HCT116 (cell line): ENCODE measurements at regions not wholly inside any gene's neighbourhood (a gene's known extent, or its start where the extent isn't known, plus 50 kb on each side); places are given as distances from the start of the nearest gene placed in this dataset.

Experiments used
- CEBPB ChIP-seq: IDR thresholded peaks from 2 replicates; pipeline ENCODE4 v1.6.1; 2012; ENCODE audit warnings: low read depth
- EGR1 ChIP-seq: IDR thresholded peaks from 2 replicates; pipeline ENCODE4 v1.6.1; 2012; ENCODE audit warnings: low read depth
- EZH2 ChIP-seq: fragments of 200-600 bp; sonication (generic); IDR thresholded peaks from 2 replicates; pipeline ENCODE4 v1.6.1; 2017; ENCODE audit warnings: antibody characterized with exemption, mixed run types
- POLR2A ChIP-seq: IDR thresholded peaks from 2 replicates; pipeline ENCODE4 v1.7.0; 2011; ENCODE audit warnings: borderline replicate concordance; ENCODE audit not compliant: insufficient read depth, insufficient read length; ENCODE audit errors: extremely low read depth
- POLR2AphosphoS5 ChIP-seq: IDR thresholded peaks from 2 replicates; pipeline ENCODE4 v1.6.1; 2011; ENCODE audit warnings: mild to moderate bottlenecking, low read depth, low read length, moderate library complexity
- SP1 ChIP-seq: IDR thresholded peaks from 2 replicates; pipeline ENCODE4 v1.6.1; 2012; ENCODE audit warnings: low read depth
- SRF ChIP-seq: IDR thresholded peaks from 2 replicates; pipeline ENCODE4 v1.6.1; 2012; ENCODE audit warnings: low read depth
- YY1 ChIP-seq: IDR thresholded peaks from 2 replicates; pipeline ENCODE4 v1.6.1; 2011; ENCODE audit warnings: low read length, low read depth, moderate library complexity, mild to moderate bottlenecking; ENCODE audit not compliant: insufficient replicate concordance; ENCODE audit errors: extremely low read depth
- ZNF274 ChIP-seq: fragments of 200-500 bp; sonication (Bioruptor generic); IDR thresholded peaks from 2 replicates; pipeline ENCODE4 v1.6.1; 2014; ENCODE audit warnings: mild to moderate bottlenecking, low read depth, low read length, inconsistent platforms
- TF ChIP-seq, protein P1 (sequence below), 3 experiments: fragments of 200-600 bp in 1 of 3; sonication (generic) in 1 of 3; IDR thresholded peaks in 2 of 3; conservative IDR thresholded peaks in 1 of 3; 2 replicates each; pipeline ENCODE4 v1.5.1; 2012 to 2017; ENCODE audit warnings: low read depth in 2 of 3, low read length in 2 of 3, antibody characterized with exemption in 1 of 3, borderline replicate concordance in 1 of 3, control low read depth in 1 of 3, mild to moderate bottlenecking in 1 of 3, mixed read lengths in 1 of 3, mixed run types in 1 of 3, moderate library complexity in 1 of 3; ENCODE audit not compliant: insufficient read depth in 1 of 3
- TF ChIP-seq, protein P2 (sequence below): IDR thresholded peaks from 2 replicates; pipeline ENCODE4 v1.6.1; 2012; ENCODE audit warnings: low read depth
- TF ChIP-seq, protein P3 (sequence below): IDR thresholded peaks from 2 replicates; pipeline ENCODE4 v1.6.1; 2012
- TF ChIP-seq, protein P4 (sequence below): IDR thresholded peaks from 2 replicates; pipeline ENCODE4 v1.6.1; 2012

DNA sequence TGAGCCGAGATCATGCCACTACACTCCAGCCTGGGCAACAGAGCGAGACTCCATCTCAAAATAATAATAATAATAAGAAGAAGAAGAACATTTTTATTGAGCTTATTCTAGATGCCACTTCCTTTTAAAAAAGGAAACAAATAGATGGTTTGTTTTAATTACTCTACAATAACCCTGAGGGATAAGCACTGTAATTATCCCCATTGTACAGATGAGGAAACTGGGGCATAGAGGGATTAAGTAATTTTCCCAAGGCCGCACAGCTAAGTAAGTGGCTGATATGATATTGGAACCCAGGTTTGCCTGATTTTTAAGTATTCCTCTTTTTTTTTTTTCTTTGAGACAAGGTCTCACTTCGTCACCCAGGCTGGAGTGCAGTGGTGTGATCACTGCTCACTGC is 58.5 kb upstream of the LRIG2 start:
- TF ChIP-seq POLR2A (no peak), SRF (no peak), ZNF274 (no peak), SP1 (no peak), YY1 (no peak), CEBPB (no peak), EGR1 (no peak), POLR2AphosphoS5 (no peak), EZH2 (no peak)
- TF ChIP-seq, protein P1, sequence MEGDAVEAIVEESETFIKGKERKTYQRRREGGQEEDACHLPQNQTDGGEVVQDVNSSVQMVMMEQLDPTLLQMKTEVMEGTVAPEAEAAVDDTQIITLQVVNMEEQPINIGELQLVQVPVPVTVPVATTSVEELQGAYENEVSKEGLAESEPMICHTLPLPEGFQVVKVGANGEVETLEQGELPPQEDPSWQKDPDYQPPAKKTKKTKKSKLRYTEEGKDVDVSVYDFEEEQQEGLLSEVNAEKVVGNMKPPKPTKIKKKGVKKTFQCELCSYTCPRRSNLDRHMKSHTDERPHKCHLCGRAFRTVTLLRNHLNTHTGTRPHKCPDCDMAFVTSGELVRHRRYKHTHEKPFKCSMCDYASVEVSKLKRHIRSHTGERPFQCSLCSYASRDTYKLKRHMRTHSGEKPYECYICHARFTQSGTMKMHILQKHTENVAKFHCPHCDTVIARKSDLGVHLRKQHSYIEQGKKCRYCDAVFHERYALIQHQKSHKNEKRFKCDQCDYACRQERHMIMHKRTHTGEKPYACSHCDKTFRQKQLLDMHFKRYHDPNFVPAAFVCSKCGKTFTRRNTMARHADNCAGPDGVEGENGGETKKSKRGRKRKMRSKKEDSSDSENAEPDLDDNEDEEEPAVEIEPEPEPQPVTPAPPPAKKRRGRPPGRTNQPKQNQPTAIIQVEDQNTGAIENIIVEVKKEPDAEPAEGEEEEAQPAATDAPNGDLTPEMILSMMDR (IDR thresholded peaks at IDR 0.05 in 2 of 3, conservative IDR thresholded peaks at IDR 0.05 in 1 of 3; ENCODE audit: borderline replicate concordance in 1 of 3, insufficient read depth in 1 of 3, low read depth in 2 of 3, low read length in 2 of 3): no peak
- TF ChIP-seq, protein P2, sequence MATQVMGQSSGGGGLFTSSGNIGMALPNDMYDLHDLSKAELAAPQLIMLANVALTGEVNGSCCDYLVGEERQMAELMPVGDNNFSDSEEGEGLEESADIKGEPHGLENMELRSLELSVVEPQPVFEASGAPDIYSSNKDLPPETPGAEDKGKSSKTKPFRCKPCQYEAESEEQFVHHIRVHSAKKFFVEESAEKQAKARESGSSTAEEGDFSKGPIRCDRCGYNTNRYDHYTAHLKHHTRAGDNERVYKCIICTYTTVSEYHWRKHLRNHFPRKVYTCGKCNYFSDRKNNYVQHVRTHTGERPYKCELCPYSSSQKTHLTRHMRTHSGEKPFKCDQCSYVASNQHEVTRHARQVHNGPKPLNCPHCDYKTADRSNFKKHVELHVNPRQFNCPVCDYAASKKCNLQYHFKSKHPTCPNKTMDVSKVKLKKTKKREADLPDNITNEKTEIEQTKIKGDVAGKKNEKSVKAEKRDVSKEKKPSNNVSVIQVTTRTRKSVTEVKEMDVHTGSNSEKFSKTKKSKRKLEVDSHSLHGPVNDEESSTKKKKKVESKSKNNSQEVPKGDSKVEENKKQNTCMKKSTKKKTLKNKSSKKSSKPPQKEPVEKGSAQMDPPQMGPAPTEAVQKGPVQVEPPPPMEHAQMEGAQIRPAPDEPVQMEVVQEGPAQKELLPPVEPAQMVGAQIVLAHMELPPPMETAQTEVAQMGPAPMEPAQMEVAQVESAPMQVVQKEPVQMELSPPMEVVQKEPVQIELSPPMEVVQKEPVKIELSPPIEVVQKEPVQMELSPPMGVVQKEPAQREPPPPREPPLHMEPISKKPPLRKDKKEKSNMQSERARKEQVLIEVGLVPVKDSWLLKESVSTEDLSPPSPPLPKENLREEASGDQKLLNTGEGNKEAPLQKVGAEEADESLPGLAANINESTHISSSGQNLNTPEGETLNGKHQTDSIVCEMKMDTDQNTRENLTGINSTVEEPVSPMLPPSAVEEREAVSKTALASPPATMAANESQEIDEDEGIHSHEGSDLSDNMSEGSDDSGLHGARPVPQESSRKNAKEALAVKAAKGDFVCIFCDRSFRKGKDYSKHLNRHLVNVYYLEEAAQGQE: no peak
- TF ChIP-seq, protein P3, sequence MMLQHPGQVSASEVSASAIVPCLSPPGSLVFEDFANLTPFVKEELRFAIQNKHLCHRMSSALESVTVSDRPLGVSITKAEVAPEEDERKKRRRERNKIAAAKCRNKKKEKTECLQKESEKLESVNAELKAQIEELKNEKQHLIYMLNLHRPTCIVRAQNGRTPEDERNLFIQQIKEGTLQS: no peak
- TF ChIP-seq, protein P4, sequence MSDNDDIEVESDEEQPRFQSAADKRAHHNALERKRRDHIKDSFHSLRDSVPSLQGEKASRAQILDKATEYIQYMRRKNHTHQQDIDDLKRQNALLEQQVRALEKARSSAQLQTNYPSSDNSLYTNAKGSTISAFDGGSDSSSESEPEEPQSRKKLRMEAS: no peak
